BJ (cell line): ENCODE measurements at regions not wholly inside any gene's neighbourhood (a gene's known extent, or its start where the extent isn't known, plus 50 kb on each side); places are given as distances from the start of the nearest gene placed in this dataset.
"Not testable (repeated sequence)": the region's sequence is repeated elsewhere in the genome, so short reads cannot be mapped to it uniquely, and the experiment has no call there.

ENCODE experiments used
- CTCF ChIA-PET: fragments of 350-600 bp; formaldehyde crosslinking; extraction: SDS; loops from one replicate; lab custom pipeline; 2021; ENCODE audit warnings: antibody characterized with exemption, inconsistent platforms; lab: Yijun Ruan, JAX
- POLR2A ChIA-PET: fragments of 300-600 bp; sonication (Branson Sonifier 250); formaldehyde crosslinking; extraction: SDS; loops from one replicate; lab custom pipeline; 2021; ENCODE audit warnings: antibody characterized with exemption; lab: Charles Lee
- DNase-seq: peaks from one replicate; pipeline ENCODE4 v3.0.0-alpha.2; 2011; ENCODE audit warnings: low read depth
- H3K27me3 ChIP-seq: 2 replicates; pipeline ENCODE4 v1.6.0; 2011; ENCODE audit warnings: low read length; ENCODE audit not compliant: control insufficient read depth, insufficient read depth
- H3K36me3 ChIP-seq: 2 replicates; pipeline ENCODE4 v1.5.1; 2011; ENCODE audit warnings: low read length; ENCODE audit not compliant: control insufficient read depth, insufficient read depth
- H3K4me3 ChIP-seq: 2 replicates; pipeline ENCODE4 v1.5.1; 2011; ENCODE audit warnings: low read depth, mild to moderate bottlenecking, control low read depth, low read length
- CTCF ChIP-seq: IDR thresholded peaks from 2 replicates; pipeline ENCODE4 v1.5.1; 2011; ENCODE audit warnings: low read depth, mild to moderate bottlenecking, control low read depth, inconsistent platforms, low read length, moderate library complexity; ENCODE audit not compliant: insufficient read depth

- no peak overlapping the region for H3K4me3 ChIP-seq
- no peaks in the 10 kb centered on the region for H3K36me3 ChIP-seq
- H3K27me3 ChIP-seq = no peaks in the 10 kb centered on the region
- TF ChIP-seq CTCF = peak; percentile 74
- ChIA-PET POLR2A (interaction anchor here (0.6 kb wide), 1 partner anchor 528 kb away, joined by 4 read pairs; no protein-coding TSS in a partner anchor), CTCF (interaction anchor here (0.6 to 26.2 kb wide), 29 partner anchors 8 to 527 kb away, joined by 3 to 641 read pairs (median 5); no protein-coding TSS in a partner anchor)
- DNase-seq = no peak
Observed at GRCh38 chr7:142478479-142479220, 220.8 kb upstream of the PRSS58 start.

DNA sequence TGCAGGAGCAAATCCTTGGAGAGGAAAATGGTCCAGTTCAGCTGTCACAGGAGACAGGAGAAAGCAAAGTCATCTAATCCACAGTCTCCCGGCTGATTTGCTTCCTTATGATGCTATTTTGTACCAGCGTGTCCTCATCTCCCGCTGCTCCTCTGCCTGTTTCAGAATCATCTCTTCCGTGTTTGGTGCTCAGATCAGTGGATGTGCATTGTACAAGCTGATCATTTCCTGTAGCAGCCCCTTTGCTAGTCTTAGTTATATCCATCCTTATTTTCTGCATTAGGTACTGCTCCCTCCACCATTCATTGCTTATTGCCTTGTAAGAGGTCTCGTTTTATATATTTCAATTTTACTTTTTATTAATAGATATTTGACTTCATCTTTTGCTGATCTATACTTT, 219.9 kb upstream of the PRSS58 start:
- POLR2A ChIA-PET, DNase-seq, H3K4me3 ChIP-seq, H3K36me3 ChIP-seq, H3K27me3 ChIP-seq: not testable (repeated sequence)
- CTCF ChIA-PET = interaction anchor here (0.6 to 26.2 kb wide), 22 partner anchors 9 to 528 kb away, joined by 3 to 641 read pairs (median 8); no protein-coding TSS in a partner anchor

GRCh38 chr7:142477079-142477651, 219.3 kb upstream of the PRSS58 start:
- ChIA-PET POLR2A (interaction anchor here (1.1 kb wide), 1 partner anchor 16 kb away, joined by 3 read pairs; no protein-coding TSS in a partner anchor), CTCF (interaction anchor here (0.9 to 26.2 kb wide), 18 partner anchors 8 to 528 kb away, joined by 3 to 641 read pairs (median 8); no protein-coding TSS in a partner anchor)
- no peaks in the 10 kb centered on the region for H3K36me3 ChIP-seq
- H3K4me3 ChIP-seq = no peak overlapping the region
- no peak for TF ChIP-seq CTCF
- DNase-seq = no peak
- no peaks in the 10 kb centered on the region for H3K27me3 ChIP-seq

- H3K4me3 ChIP-seq = no peak overlapping the region
- TF ChIP-seq CTCF = no peak
- H3K27me3 ChIP-seq = no peaks in the 10 kb centered on the region
- ChIA-PET POLR2A (interaction anchor here (0.6 to 1.1 kb wide), 2 partner anchors 15 to 1760 kb away, joined by 3 read pairs; no protein-coding TSS in a partner anchor), CTCF (interaction anchor here (1.1 to 26.2 kb wide), 10 partner anchors 9 to 529 kb away, joined by 3 to 641 read pairs (median 6); no protein-coding TSS in a partner anchor)
- DNase-seq = no peak
- H3K36me3 ChIP-seq = no peaks in the 10 kb centered on the region
Observed at GRCh38 chr7:142476077-142476476, 218.2 kb upstream of the PRSS58 start.

- no peak for TF ChIP-seq CTCF
- no peaks in the 10 kb centered on the region for H3K36me3 ChIP-seq
- H3K27me3 ChIP-seq = no peaks in the 10 kb centered on the region
- no peak for DNase-seq
- CTCF ChIA-PET = interaction anchor here (1.0 to 27.7 kb wide), 3 partner anchors 8 to 52 kb away, joined by 3 to 641 read pairs (median 641); no protein-coding TSS in a partner anchor
- no peak overlapping the region for H3K4me3 ChIP-seq
- POLR2A ChIA-PET = no interaction called here
Observed at GRCh38 chr7:142471820-142472219, 214.0 kb upstream of the PRSS58 start.
